ENCODE measurements at regions not wholly inside any gene's neighbourhood (a gene's known extent, or its start where the extent isn't known, plus 50 kb on each side); places are given as distances from the start of the nearest gene placed in this dataset.

GRCh38 chr13:111976474-111977178 is 90.3 kb upstream of the SOX1 start:
- TF ChIP-seq CTCF (IDR thresholded peaks at IDR 0.05 in 4 of 5, conservative IDR thresholded peaks at IDR 0.05 in 1 of 5), result no peak
- TF ChIP-seq POLR2A (IDR thresholded peaks at IDR 0.05), result no peak

All from gastrocnemius medialis (tissue), 4 donors.